ENCODE measurements at regions not wholly inside any gene's neighbourhood (a gene's known extent, or its start where the extent isn't known, plus 50 kb on each side); places are given as distances from the start of the nearest gene placed in this dataset.

- Mint-ChIP-seq H3K27ac (no peak overlapping the region), H3K4me1 (no peaks in the 10 kb centered on the region), H3K27me3 (ENCODE audit: low read depth in 2 of 2) (no peaks in the 10 kb centered on the region), H3K9me3 (peaks cover 11 to 14% of the 10 kb centered on the region in 2 donors), H3K36me3 (no peaks in the 10 kb centered on the region), H3K4me3 (no peak overlapping the region)
- Histone ChIP-seq H3K4me1 (ENCODE audit: control insufficient read depth, insufficient read depth, low read length) (no peaks in the 10 kb centered on the region), H3K4me3 (ENCODE audit: low read length) (no peak overlapping the region), H3K36me3 (ENCODE audit: control insufficient read depth, insufficient read depth, low read length) (no peaks in the 10 kb centered on the region), H3K9me3 (ENCODE audit: control insufficient read depth, insufficient read depth, low read length) (no peaks in the 10 kb centered on the region), H3K27me3 (ENCODE audit: control insufficient read depth, insufficient read depth, low read length) (no peaks in the 10 kb centered on the region), H3K27ac (ENCODE audit: low read length) (no peak overlapping the region)
- intact Hi-C loops (cut with micrococcal nuclease), result no loop called here
- no CpG with 5 or more reads among the region's 1 CpG for WGBS (ENCODE audit: insufficient coverage)
- ATAC-seq (no peak), DNase-seq (no peak)
- no peak for TF ChIP-seq CTCF (IDR thresholded peaks at IDR 0.05)
Measured at GRCh38 chr4:35757836-35758235, 486.5 kb downstream of the ARAP2 start.

- ATAC-seq, result no peak
- TF ChIP-seq CTCF (IDR thresholded peaks at IDR 0.05), result no peak
- Mint-ChIP-seq H3K4me1 (no peaks in the 10 kb centered on the region), H3K27ac (no peak overlapping the region), H3K9me3 (peaks cover 7 to 9% of the 10 kb centered on the region in 2 donors), H3K36me3 (no peaks in the 10 kb centered on the region), H3K4me3 (no peak overlapping the region), H3K27me3 (ENCODE audit: low read depth in 2 of 2) (no peaks in the 10 kb centered on the region)
- no peak overlapping the region for H3K4me3 ChIP-seq (ENCODE audit: low read length)
- intact Hi-C loops (cut with micrococcal nuclease), result no loop called here
- H3K27me3 ChIP-seq (ENCODE audit: control insufficient read depth, insufficient read depth, low read length), result no peaks in the 10 kb centered on the region
- H3K4me1 ChIP-seq (ENCODE audit: control insufficient read depth, insufficient read depth, low read length), result no peaks in the 10 kb centered on the region
- H3K27ac ChIP-seq (ENCODE audit: low read length), result no peak overlapping the region
- H3K9me3 ChIP-seq (ENCODE audit: control insufficient read depth, insufficient read depth, low read length), result no peaks in the 10 kb centered on the region
- DNase-seq, result no peak
- 63% methylated on average over 4 of the region's 4 CpGs for WGBS (ENCODE audit: insufficient coverage)
- no peaks in the 10 kb centered on the region for H3K36me3 ChIP-seq (ENCODE audit: control insufficient read depth, insufficient read depth, low read length)
Measured at GRCh38 chr4:35760807-35761206, 483.5 kb downstream of the ARAP2 start.

- no peaks in the 10 kb centered on the region for H3K4me1 ChIP-seq (ENCODE audit: control insufficient read depth, insufficient read depth, low read length)
- no peak for TF ChIP-seq CTCF (IDR thresholded peaks at IDR 0.05)
- H3K4me1 Mint-ChIP-seq, result no peaks in the 10 kb centered on the region
- no peak overlapping the region for H3K4me3 Mint-ChIP-seq
- no peaks in the 10 kb centered on the region for H3K9me3 Mint-ChIP-seq
- H3K27ac Mint-ChIP-seq, result no peak overlapping the region
- H3K4me3 ChIP-seq (ENCODE audit: low read length), result no peak overlapping the region
- intact Hi-C loops (cut with micrococcal nuclease), result no loop called here
- no peak for DNase-seq
- no peaks in the 10 kb centered on the region for H3K9me3 ChIP-seq (ENCODE audit: control insufficient read depth, insufficient read depth, low read length)
- WGBS (ENCODE audit: insufficient coverage), result 88% methylated on average over 2 of the region's 2 CpGs
- no peaks in the 10 kb centered on the region for H3K27me3 Mint-ChIP-seq (ENCODE audit: low read depth in 2 of 2)
- ATAC-seq, result no peak
- H3K27ac ChIP-seq (ENCODE audit: low read length), result no peak overlapping the region
- H3K27me3 ChIP-seq (ENCODE audit: control insufficient read depth, insufficient read depth, low read length), result no peaks in the 10 kb centered on the region
- no peaks in the 10 kb centered on the region for H3K36me3 ChIP-seq (ENCODE audit: control insufficient read depth, insufficient read depth, low read length)
- H3K36me3 Mint-ChIP-seq, result no peaks in the 10 kb centered on the region
Measured at GRCh38 chr4:35771571-35771970, 472.7 kb downstream of the ARAP2 start.

GRCh38 chr4:35772291-35772690 lies 472.0 kb downstream of the ARAP2 start:
- no peak for ATAC-seq
- Histone ChIP-seq H3K9me3 (ENCODE audit: control insufficient read depth, insufficient read depth, low read length) (no peaks in the 10 kb centered on the region), H3K36me3 (ENCODE audit: control insufficient read depth, insufficient read depth, low read length) (no peaks in the 10 kb centered on the region), H3K4me3 (ENCODE audit: low read length) (no peak overlapping the region), H3K27ac (ENCODE audit: low read length) (no peak overlapping the region), H3K27me3 (ENCODE audit: control insufficient read depth, insufficient read depth, low read length) (no peaks in the 10 kb centered on the region), H3K4me1 (ENCODE audit: control insufficient read depth, insufficient read depth, low read length) (no peaks in the 10 kb centered on the region)
- no peak overlapping the region for H3K27ac Mint-ChIP-seq
- intact Hi-C loops (cut with micrococcal nuclease), result no loop called here
- 94% methylated on average over 2 of the region's 2 CpGs for WGBS (ENCODE audit: insufficient coverage)
- no peak for TF ChIP-seq CTCF (IDR thresholded peaks at IDR 0.05)
- no peaks in the 10 kb centered on the region for H3K9me3 Mint-ChIP-seq
- DNase-seq, result no peak
- H3K27me3 Mint-ChIP-seq (ENCODE audit: low read depth in 2 of 2), result no peaks in the 10 kb centered on the region
- no peaks in the 10 kb centered on the region for H3K4me1 Mint-ChIP-seq
- no peaks in the 10 kb centered on the region for H3K36me3 Mint-ChIP-seq
- H3K4me3 Mint-ChIP-seq, result no peak overlapping the region

Data from natural killer cell (primary cell).